Endothelial cell (in vitro differentiated cells): ENCODE measurements at regions not wholly inside any gene's neighbourhood (a gene's known extent, or its start where the extent isn't known, plus 50 kb on each side); places are given as distances from the start of the nearest gene placed in this dataset.

Experiments
- DNase-seq: peaks from one replicate; pipeline ENCODE4 v3.0.0; 2021; ENCODE audit warnings: low spot score
- H3K27ac Mint-ChIP-seq: one replicate; pipeline ENCODE4 v1.8.0; 2021; ENCODE audit warnings: mixed read lengths, inconsistent platforms; ENCODE audit not compliant: unreplicated experiment
- H3K27me3 Mint-ChIP-seq: one replicate; pipeline ENCODE4 v1.8.0; 2021; ENCODE audit warnings: mild to moderate bottlenecking, moderate library complexity, mixed read lengths, inconsistent platforms; ENCODE audit not compliant: unreplicated experiment
- H3K36me3 Mint-ChIP-seq: one replicate; pipeline ENCODE4 v1.8.0; 2021; ENCODE audit warnings: mild to moderate bottlenecking, low read depth, mixed read lengths, inconsistent platforms; ENCODE audit not compliant: unreplicated experiment
- H3K4me1 Mint-ChIP-seq: one replicate; pipeline ENCODE4 v1.8.0; 2021; ENCODE audit warnings: mild to moderate bottlenecking, mixed read lengths, inconsistent platforms; ENCODE audit not compliant: unreplicated experiment
- H3K4me3 Mint-ChIP-seq: one replicate; pipeline ENCODE4 v1.8.0; 2021; ENCODE audit warnings: mild to moderate bottlenecking, mixed read lengths, inconsistent platforms; ENCODE audit not compliant: unreplicated experiment
- H3K9me3 Mint-ChIP-seq: one replicate; pipeline ENCODE4 v1.8.0; 2021; ENCODE audit warnings: mixed read lengths, inconsistent platforms; ENCODE audit not compliant: unreplicated experiment
- CTCF ChIP-seq: fragments of 200-600 bp; sonication (generic); IDR thresholded peaks from one replicate; pipeline ENCODE4 v1.5.0; 2021; ENCODE audit warnings: antibody characterized with exemption; ENCODE audit not compliant: unreplicated experiment

- Mint-ChIP-seq H3K9me3 (no peaks in the 10 kb centered on the region), H3K4me1 (no peaks in the 10 kb centered on the region), H3K36me3 (no peaks in the 10 kb centered on the region), H3K4me3 (no peak overlapping the region), H3K27me3 (no peaks in the 10 kb centered on the region), H3K27ac (no peak overlapping the region)
- TF ChIP-seq CTCF = no peak
- no peak for DNase-seq
Observed at GRCh38 chr5:35409361-35409760, 179.1 kb upstream of the PRLR start.

GRCh38 chr5:35408146-35408545, 177.9 kb upstream of the PRLR start:
- DNase-seq = no peak
- Mint-ChIP-seq H3K27me3 (no peaks in the 10 kb centered on the region), H3K9me3 (no peaks in the 10 kb centered on the region), H3K4me3 (no peak overlapping the region), H3K27ac (no peak overlapping the region), H3K36me3 (no peaks in the 10 kb centered on the region), H3K4me1 (no peaks in the 10 kb centered on the region)
- TF ChIP-seq CTCF = no peak

- Mint-ChIP-seq H3K4me3 (no peak overlapping the region), H3K27me3 (no peaks in the 10 kb centered on the region), H3K36me3 (no peaks in the 10 kb centered on the region), H3K9me3 (no peaks in the 10 kb centered on the region), H3K27ac (no peak overlapping the region), H3K4me1 (no peaks in the 10 kb centered on the region)
- no peak for TF ChIP-seq CTCF
- no peak for DNase-seq
Observed at GRCh38 chr5:35407697-35408096, 177.4 kb upstream of the PRLR start.

- Mint-ChIP-seq H3K27me3 (no peaks in the 10 kb centered on the region), H3K9me3 (no peaks in the 10 kb centered on the region), H3K4me3 (no peak overlapping the region), H3K36me3 (no peaks in the 10 kb centered on the region), H3K4me1 (no peaks in the 10 kb centered on the region), H3K27ac (no peak overlapping the region)
- TF ChIP-seq CTCF = no peak
- DNase-seq = no peak
Observed at GRCh38 chr5:35405938-35406337, 175.7 kb upstream of the PRLR start.

GRCh38 chr5:35404701-35405100, 174.4 kb upstream of the PRLR start:
- DNase-seq = no peak
- Mint-ChIP-seq H3K4me3 (no peak overlapping the region), H3K27ac (no peak overlapping the region), H3K4me1 (no peaks in the 10 kb centered on the region), H3K9me3 (no peaks in the 10 kb centered on the region), H3K27me3 (no peaks in the 10 kb centered on the region), H3K36me3 (no peaks in the 10 kb centered on the region)
- no peak for TF ChIP-seq CTCF
